NCI-H2227 (cell line): ENCODE measurements at regions not wholly inside any gene's neighbourhood (a gene's known extent, or its start where the extent isn't known, plus 50 kb on each side); places are given as distances from the start of the nearest gene placed in this dataset.
A peak's percentile ranks its signal among the peaks of the same experiment; 100 is the strongest.

Source experiments
- DNase-seq: peaks from one replicate; lab custom pipeline; 2025; ENCODE audit not compliant: unreplicated experiment; lab: John Stamatoyannopoulos, UW

DNA sequence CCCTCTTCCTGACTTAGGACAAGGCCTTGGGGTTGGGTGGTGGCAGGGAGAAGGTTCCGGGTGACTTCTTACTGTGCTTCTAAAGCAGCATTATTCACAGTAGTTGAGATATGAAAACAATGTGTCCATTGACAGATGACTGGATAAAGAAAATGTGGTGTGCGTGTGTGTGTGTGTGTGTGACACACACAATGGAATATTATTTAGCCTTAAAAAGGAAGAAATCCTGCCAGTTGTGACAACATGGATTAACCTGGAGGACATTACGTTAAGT is 128.1 kb upstream of the RASGRP1 start:
- no peak for DNase-seq

DNA sequence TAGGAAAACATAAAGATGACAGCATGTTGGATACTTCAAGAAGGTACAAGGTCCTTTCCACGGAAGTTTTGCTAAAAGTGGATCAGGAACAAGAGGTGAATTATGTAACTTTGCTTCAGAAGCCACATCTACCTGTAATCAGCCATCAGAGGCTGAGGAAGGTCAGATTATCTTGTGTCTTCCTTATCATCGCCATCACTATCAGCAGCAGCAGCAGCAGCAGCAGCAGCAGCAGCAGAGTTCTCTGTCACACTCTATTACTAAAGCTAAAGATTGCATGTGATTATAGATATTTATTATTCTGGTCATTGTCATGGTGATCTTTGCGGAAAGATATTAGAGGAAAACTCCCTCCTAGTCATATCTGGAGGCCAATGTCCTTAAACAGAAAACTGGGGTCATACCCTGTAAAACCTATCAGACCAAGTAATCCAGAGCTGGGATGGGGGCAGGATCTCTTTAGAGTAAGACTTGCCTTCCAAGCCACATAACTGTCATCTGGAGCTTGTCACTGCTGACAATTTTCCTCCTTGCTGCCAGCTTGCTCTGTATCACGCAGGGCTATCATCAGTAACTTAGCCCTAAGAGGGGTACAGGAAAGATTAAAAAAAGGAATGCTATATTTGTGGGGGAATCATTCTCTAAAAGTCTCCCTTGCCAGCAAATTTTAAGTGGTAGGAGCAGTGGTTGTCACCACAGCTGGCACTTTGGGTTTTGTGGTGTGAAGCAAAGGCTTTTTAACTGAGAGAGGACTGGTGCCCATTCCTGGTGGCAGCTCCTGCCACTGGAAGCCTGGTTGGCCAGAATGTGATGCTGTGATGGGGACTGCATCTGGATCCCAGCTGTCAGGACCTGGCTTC is 130.9 kb upstream of the RASGRP1 start:
- DNase-seq, result no peak

DNA sequence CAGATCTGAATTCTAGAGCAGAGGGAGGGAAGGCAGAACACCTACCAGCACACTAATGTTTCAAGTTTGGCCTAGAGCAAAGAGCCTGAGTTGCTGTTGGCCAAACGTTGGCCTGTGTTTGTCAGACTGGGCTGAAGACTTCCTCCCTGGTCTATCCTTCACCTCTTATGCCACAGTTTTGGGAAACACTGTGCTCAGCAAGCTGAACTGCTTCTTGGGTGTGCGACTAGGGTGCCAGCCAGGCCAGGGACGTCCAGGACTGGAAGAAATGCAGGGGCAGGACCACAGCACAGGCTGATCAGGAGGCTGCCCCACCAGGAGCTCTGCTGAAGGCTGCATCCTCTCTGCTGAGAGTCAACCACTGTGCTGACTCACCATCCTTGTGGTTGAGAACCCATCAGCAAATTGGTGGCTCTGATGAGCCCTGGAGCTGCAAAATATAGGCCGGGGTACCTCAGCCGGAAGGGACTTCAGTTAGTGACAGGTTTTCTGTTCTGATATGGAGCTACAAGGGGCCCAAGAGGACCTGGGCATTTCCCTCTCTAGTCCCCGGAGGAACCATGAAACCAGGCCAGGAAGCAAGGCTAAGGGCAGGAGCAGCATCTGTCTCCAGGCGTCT is 131.6 kb upstream of the RASGRP1 start:
- DNase-seq, result no peak

DNA sequence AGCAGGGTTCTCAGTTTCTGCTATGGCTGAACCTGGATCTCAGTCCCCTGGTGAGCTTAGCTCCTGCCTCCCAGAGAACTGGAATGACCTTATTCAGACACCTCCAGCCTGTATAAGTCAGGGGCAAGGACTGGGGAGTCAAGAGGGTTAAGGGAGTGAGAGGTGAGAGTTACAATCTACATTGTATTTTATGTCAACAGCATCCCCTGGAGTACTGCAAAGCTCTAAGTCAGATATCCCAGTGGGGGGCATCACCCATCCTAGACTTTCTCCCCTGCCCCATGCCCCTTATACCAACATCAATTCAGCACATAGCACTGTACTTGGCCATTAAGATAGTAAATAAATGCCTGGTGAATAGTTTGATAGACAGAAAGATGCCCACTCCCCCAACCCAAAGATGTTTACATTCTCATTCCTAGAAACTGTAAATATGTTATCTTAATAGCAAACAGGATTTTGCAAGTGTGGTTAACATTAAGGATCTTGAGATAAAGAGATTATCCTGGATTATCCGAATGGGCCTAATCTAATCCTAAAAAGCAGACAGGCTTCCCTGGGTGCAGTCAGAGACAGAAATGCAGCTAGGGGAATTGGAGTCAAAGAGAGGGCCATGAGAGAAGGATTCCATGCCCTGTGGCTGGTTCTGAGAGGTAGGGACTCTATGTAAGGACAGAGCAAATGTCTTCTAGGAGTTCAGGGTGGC is 132.3 kb upstream of the RASGRP1 start:
- DNase-seq, result no peak

DNA sequence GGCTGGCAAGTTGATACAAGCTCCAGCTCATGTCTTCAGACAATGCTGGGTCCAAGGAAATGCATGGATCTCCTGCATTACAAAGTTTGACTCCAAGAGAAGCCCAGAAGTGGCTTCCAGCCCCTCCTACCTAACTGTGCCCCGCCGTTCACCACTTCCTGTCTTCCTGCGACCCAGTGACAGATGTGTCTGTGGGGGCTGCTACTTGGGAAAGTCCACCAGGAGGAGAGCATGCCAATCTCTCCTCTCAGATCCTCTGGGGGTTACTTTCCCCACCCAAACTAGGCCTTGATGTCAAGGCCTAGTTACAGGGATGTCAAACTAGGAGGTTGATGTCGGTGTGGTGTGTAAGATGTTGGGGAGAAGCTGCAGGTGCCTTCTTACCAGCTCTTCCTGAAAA is 133.6 kb upstream of the RASGRP1 start:
- no peak for DNase-seq

DNA sequence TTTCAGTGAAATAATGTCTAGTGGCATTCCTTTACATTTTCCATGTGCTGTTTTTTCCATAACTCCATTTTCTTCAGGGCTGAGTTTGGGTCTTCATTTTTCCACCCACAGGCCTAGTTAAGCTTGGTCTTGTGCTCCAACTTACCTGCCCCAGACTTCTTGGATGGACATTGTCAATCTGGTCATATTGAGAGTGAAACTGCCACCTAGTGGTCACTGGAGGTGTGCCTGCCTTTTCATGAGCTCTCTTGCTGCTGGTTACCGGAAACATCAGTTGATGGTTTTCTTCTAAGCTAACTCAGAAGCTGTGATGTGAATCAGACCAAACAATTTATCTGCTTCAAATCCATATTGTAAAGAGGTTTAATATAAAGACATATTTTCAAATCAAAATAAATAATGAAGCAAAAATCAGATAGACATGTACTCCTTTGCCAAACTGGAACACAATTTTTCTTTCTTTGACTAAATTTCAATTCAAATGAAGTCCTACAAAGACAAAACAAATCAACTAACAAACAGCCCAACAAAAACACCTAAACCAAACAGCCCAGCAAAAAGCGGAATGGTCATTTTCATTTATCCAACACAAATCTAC is 135.1 kb upstream of the RASGRP1 start:
- DNase-seq, result peak; percentile 59

DNA sequence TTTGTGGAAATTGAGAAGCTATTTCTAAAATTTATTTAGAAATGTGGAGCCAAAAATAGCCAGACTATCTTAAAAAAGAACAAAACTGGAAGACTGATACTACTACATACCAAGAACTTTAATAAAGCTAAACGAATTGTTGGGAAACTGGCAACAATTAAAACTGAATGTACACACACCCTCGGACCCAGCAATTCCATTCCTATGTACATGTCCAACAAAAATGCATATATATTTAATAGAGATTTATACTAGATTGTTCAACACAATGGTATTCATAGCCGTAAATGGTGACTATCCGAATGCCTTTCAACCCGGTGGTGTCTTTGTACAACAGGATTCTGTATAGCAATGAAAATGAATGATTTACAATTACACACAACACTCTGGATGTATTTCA is 136.5 kb upstream of the RASGRP1 start:
- no peak for DNase-seq

DNA sequence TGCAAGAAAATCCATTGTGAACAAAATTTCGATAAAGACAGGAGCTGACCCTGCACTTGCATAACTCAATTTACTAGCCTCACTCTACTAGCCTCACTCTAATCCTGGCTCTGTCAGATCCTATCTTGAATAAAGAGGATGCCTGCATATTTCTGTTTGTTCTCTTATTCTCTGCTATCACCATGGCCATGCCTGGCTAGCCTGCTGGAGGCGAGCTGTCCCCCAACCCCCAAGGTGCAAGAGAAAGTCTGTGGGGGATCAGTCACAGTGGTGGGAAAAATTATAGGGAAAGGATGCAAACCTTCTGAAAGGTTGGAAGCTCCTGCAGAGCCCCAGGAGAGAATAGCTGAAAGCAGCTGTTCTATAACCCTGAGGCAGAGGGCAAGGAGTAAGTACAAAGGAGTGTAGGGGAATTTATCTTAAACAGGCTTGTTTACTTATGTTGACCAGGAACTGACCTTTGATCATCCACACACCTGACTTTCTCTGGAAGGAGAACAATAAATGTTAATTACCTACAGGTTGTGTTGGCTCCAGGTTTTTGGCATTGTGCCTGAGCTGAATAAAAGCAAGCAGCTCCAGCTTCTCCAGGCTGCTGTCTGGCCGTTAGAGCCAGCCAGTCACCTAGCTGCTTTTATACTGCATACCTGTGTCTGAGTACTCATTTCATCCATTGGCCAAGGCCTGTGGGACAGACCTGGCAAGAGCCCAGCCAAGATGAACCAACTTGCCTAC is 137.7 kb upstream of the RASGRP1 start:
- peak; percentile 67 for DNase-seq

DNA sequence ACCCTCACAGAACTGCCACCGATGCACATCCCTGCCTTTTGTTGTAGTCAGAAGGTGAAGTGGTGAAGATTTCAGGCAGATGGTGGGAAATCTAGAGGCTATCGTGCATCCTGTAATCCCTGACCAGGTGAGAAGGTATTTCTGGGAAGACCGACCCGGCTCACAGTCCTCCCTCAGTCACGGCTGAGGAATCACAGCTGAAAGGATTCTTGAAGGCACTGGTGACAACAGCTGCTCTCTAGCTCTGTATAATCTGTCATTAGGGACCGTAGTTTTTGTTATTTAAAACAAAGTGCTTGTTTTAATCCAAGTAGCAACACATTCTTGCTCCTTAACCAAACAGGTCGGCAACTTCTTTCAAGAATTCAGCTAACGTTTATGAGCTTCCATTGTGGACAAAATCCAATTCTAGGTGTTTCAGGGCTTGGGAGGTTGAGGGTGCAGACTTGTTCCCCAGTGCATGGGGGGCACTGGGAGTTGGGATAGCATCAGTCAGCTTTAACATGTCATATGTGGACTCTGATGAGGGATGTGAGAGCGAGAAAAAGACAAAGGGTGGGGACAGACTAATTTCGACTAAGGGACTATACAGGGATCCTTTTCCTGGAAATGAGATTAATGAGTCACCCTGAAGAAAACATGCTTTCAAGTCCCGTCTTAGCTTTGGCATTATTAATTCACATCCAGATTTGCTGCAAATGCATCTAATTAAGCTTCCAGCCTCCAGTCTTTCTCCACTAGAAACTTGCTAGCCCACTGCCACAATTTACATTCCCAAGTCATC is 141.0 kb upstream of the RASGRP1 start:
- DNase-seq, result no peak

DNA sequence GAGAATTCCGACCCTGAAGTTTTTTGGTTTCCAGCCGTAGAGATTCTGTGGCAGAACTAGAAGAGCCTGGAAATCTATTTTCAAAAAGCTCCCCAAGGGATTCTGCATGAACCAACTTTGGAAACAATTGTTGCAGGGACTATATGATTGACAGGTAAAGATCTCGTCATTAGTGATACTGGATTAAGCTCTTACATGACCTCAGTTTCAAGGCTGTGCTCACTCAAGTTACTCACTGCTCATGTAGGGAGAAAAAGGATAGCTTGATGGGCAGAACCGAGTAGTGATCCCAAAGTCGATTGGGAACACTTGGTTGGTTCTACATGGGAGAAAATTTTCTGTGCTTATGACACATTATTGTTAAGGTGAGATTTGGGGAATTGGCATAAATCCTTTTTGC is 142.3 kb upstream of the RASGRP1 start:
- DNase-seq, result no peak

DNA sequence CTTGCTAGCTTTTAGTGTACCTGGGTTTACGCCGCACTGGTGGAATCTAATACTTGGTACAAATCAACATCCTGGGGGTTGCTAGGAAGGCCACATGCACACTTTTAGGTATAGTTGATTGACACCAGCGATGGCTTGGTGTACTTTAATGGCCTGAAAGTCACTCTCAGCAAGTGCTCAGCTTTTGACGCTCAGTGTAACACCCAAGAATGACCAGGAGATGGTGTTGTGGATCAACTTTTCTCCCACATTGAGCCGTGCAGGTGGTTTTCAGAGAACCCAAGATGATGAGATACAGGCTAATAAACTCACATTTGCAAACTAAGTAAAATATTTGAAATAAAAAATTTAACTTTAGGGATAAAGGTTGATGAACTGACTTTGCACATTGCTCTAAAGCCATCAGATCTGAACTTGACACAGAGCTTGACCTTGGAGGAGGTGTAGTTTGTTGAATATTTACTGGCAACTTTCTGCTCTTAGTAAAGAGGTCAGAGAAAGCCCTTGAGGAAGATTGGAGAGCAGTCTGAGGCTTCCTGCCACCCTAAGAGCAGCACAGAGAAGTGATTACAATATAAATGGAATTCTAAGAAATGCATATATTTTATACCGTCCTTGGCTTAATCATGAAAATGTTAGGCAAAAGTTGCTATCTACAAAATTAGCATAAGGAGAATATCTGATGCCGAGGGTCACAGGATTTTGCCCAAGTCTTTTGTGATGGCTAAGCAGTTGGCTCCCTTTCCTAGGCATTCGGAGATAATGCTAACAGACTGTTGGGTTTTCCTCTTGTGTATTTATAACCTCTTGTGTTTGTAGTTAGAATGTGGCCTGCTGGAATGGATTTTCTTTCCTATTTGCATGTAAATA is 143.4 kb upstream of the RASGRP1 start:
- peak; percentile 44 for DNase-seq

DNA sequence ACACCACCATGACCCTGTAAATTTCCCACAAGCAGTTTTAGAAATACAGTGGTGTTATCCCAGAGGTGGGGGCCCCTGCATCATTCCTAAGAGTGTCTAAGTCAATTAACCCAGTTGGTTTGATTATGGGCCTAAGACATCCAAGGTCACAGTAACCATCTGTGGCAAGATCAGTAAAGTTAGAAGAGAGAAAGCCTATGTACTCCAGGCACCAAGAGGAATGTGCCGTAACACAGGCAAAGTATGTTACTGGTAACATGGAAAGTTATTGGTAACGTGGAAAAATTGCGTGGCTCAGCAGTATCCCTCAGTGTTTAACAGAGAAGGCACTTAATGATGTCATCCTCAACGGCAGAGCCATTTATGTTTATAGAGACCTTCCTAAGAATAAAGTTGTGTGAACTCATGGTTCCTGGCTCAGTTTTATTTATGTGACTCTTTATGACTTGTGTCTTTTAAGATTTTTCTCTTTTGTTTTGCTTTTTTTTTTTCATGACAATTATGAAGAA is 144.1 kb upstream of the RASGRP1 start:
- DNase-seq, result no peak

DNA sequence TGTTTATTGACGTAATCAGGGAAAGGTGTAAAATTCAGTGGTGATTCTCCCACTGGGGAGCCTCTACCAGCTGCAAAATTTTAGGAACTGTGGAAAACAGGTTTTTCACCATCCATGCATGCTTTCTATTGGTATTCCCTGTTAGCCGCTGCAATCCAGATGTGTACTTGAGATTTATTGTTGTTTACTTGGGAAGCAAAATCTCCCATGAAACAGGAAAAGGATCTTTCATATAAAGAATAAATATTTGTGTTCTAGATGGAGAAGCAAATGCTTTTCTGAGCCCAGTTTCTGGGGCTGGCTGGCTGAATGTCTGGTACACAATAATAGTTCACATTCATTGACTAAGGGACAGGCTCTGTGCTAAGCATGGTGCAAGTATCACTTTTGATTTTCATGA is 144.6 kb upstream of the RASGRP1 start:
- no peak for DNase-seq

DNA sequence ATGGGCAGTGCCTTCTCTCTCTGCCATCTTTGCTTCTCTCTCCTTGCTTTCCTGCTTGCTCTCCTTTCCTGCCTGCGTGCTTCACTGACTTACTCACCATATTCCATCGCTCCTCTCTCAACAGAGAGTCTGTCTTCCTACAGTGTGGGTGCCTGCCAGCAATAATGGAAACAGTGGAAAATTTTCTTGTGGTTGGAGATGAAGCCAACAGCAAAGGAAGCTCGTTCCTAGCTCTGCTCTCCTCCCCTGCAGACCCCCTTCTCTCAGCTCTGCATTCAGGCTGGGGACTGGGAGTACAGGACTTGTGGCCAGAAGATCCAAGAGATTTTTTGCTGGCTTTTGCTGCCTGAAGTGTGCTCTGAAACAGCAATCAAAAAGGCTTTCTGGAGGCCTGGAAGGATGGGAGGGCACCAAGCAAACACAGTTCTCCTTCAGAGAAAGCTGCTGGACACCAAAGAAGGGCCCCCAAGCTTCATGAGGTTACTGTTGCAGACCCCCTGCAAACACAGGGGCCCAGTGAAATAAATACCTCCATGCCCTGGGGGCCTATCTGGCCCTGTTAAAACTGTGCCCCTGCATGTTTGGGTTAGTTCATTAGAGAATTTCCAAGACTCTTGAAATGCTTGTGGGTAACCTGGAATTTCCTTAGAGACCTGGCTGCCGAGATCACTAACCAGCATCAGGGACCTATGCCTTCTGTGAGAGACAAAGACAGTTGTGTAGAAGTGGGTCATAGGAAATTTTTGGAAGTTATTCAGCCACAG is 149.9 kb upstream of the RASGRP1 start:
- no peak for DNase-seq

DNA sequence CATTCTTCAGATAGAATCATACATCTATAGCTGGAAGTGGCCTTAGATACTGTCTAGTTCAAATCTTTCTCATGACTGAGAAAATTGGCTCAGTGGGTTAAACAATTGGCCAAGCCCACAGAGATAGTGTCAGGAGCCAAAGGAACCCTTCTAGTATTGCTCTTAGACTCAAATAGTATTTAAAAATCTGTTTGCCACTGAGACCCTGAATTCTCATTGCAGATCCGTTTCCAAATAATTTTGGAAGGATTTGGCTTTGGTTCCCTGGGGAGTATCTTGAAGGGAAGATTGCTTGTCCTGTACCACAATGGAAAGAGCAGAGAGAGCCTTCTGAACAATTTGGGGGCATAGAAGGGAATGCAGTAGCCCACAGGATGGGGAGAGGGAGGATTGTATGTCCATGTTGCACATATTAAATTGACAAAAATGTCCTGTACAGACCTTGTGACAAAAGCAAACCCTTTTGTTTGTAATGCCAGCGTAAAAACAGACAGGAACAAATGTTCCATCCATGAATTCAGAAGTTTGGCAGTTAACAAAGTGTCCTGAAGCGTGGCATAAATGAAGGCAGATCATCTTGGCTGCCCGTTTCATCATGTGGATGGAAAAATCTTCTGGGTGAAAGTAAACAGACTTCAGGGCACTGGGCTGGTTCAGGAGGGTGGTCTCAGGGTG is 156.4 kb upstream of the RASGRP1 start:
- DNase-seq, result no peak

DNA sequence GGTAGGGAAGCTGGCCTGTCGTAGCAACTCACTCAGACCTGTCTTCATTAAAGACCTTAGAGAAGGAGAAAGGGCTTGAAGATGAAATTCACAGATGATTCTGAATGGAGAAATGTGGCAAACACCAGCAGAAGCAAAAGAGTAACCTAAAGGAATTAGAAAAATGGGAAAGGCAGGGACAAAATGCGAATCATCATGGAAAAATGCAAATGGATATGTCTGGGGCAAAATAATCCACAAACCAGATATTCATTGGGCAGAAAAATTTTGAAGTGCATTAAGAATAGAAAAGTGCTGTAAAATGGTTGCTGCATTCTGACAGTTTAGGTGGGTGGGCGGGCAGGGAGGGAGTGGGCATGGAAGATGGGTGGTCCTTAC is 156.9 kb upstream of the RASGRP1 start:
- no peak for DNase-seq

DNA sequence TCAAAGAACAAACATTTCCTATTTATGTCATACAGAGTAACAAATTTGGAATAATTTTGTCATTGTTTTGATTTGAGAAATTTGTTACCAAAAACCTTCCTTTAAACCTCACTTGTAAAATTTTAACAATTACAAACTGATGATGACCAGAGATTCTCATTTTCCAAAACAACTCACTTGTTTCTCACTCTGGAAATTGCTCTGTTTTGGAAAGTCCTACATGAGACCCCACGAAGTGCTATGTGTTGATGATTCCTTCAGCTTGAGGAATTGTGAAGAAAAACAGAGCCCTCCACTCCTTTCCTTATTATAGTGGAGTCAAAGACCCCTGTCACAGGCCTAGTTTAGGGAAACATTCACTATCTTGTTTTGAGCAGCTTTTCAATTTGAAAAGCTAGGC is 157.6 kb upstream of the RASGRP1 start:
- DNase-seq, result no peak

DNA sequence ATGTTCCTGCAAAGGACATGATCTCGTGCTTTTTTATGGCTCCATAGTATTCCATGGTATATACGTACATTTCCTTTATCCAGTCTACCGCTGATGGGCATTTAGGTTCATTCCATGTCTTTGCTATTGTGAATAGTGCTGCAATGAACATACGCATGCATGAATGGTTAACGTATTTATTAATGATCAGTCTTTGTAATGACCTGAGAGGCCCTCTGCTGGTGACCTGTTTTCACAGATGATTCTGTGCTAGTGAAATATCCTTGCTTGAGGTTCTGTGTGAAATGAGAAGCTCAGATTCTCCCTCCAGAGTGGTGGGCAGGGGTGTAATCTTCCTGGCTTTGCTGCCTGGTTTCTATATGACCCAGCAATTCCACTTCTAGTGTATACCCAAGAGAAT is 160.2 kb upstream of the RASGRP1 start:
- DNase-seq, result no peak
